ENCODE measurements at regions not wholly inside any gene's neighbourhood (a gene's known extent, or its start where the extent isn't known, plus 50 kb on each side); places are given as distances from the start of the nearest gene placed in this dataset.

DNA sequence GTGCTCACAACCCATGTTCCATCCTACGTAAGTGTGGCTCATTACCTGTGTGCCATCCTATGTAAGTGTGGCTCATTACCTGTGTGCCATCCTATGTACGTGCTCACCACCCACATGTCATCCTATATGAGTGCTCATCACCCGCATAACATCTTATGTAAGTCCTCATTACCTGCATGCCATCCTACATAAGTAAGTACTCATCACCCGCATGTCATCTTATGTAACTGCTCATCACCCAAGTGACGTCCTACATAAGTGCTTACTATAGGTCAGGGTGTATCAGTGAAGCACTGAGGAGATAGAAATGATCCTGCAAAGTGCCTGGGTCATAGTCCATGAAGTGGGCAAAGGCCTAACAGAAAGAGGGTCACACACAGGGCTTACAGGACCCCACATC, 93.1 kb downstream of the AXIN2 start:
- H3K4me2 ChIP-seq (ENCODE audit: low read length), result no peak overlapping the region
- H3K9me3 ChIP-seq (ENCODE audit: insufficient read depth, low read depth, low read length), result no peaks in the 10 kb centered on the region
- H3K4me3 ChIP-seq (ENCODE audit: insufficient read depth, low read depth, low read length), result no peak overlapping the region
- no peak for DNase-seq (ENCODE audit: low read depth)
- H3K4me3 Mint-ChIP-seq (ENCODE audit: unreplicated experiment), result no peak overlapping the region
- no peak for FAIRE-seq
- no peak overlapping the region for H2AFZ ChIP-seq (ENCODE audit: low read depth, low read length)
- H3K27me3 Mint-ChIP-seq (ENCODE audit: low read depth, unreplicated experiment), result peaks cover 44% of the 10 kb centered on the region
- no peaks in the 10 kb centered on the region for H3K4me1 ChIP-seq (ENCODE audit: insufficient read depth, low read length)
- H3K36me3 Mint-ChIP-seq (ENCODE audit: low read depth, unreplicated experiment), result no peaks in the 10 kb centered on the region
- no peaks in the 10 kb centered on the region for H4K20me1 ChIP-seq (ENCODE audit: insufficient read depth, low read length)
- H3K27ac Mint-ChIP-seq (ENCODE audit: unreplicated experiment), result no peak overlapping the region
- H3K9ac ChIP-seq (ENCODE audit: low read length), result no peak overlapping the region
- H3K9me3 Mint-ChIP-seq (ENCODE audit: unreplicated experiment), result peaks cover 4% of the 10 kb centered on the region
- H3K79me2 ChIP-seq (ENCODE audit: insufficient read depth, low read length), result no peaks in the 10 kb centered on the region
- H3K4me1 Mint-ChIP-seq (ENCODE audit: low read depth, unreplicated experiment), result no peaks in the 10 kb centered on the region
- TF ChIP-seq EZH2 (IDR thresholded peaks at IDR 0.05; ENCODE audit: insufficient read depth, low read length), result no peak
- TF ChIP-seq, protein P1, sequence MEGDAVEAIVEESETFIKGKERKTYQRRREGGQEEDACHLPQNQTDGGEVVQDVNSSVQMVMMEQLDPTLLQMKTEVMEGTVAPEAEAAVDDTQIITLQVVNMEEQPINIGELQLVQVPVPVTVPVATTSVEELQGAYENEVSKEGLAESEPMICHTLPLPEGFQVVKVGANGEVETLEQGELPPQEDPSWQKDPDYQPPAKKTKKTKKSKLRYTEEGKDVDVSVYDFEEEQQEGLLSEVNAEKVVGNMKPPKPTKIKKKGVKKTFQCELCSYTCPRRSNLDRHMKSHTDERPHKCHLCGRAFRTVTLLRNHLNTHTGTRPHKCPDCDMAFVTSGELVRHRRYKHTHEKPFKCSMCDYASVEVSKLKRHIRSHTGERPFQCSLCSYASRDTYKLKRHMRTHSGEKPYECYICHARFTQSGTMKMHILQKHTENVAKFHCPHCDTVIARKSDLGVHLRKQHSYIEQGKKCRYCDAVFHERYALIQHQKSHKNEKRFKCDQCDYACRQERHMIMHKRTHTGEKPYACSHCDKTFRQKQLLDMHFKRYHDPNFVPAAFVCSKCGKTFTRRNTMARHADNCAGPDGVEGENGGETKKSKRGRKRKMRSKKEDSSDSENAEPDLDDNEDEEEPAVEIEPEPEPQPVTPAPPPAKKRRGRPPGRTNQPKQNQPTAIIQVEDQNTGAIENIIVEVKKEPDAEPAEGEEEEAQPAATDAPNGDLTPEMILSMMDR (IDR thresholded peaks at IDR 0.05; ENCODE audit: insufficient read depth, low read depth, low read length), result no peak
- H3K36me3 ChIP-seq (ENCODE audit: insufficient read depth, low read length), result no peaks in the 10 kb centered on the region
- H3K27ac ChIP-seq (ENCODE audit: low read depth, low read length), result no peak overlapping the region
- peaks cover 15% of the 10 kb centered on the region for H3K27me3 ChIP-seq (ENCODE audit: insufficient read depth, low read length)

DNA sequence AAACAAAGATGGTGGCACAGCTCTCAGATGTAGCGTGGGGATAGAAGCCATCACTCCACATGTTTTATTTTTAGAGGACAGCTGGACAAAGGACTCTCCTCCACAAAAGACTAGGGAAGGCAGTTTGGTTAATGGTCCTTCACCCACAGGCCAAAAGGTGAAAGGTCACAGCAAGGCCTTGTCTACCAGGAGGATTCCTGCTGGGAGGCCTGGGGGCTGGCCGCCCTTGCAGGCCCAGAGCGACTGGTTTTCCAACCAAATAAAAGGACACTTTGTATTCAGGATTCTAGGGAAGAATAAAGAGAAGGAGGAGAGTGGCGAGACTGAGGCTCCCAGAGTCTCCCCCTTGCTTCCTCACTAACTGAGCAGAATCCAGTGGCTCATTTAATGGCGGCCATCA, 94.3 kb downstream of the AXIN2 start:
- TF ChIP-seq, protein P1 (IDR thresholded peaks at IDR 0.05; ENCODE audit: insufficient read depth, low read depth, low read length), result no peak
- no peak for TF ChIP-seq EZH2 (IDR thresholded peaks at IDR 0.05; ENCODE audit: insufficient read depth, low read length)
- DNase-seq (ENCODE audit: low read depth) (no peak), FAIRE-seq (no peak)
- Histone ChIP-seq H4K20me1 (ENCODE audit: insufficient read depth, low read length) (no peaks in the 10 kb centered on the region), H3K27ac (ENCODE audit: low read depth, low read length) (no peak overlapping the region), H3K9ac (ENCODE audit: low read length) (no peak overlapping the region), H3K4me2 (ENCODE audit: low read length) (no peak overlapping the region), H2AFZ (ENCODE audit: low read depth, low read length) (no peak overlapping the region), H3K4me1 (ENCODE audit: insufficient read depth, low read length) (no peaks in the 10 kb centered on the region), H3K27me3 (ENCODE audit: insufficient read depth, low read length) (peaks cover 8% of the 10 kb centered on the region), H3K9me3 (ENCODE audit: insufficient read depth, low read depth, low read length) (no peaks in the 10 kb centered on the region), H3K4me3 (ENCODE audit: insufficient read depth, low read depth, low read length) (no peak overlapping the region), H3K36me3 (ENCODE audit: insufficient read depth, low read length) (no peaks in the 10 kb centered on the region), H3K79me2 (ENCODE audit: insufficient read depth, low read length) (no peaks in the 10 kb centered on the region)
- H3K9me3 Mint-ChIP-seq (ENCODE audit: unreplicated experiment), result peaks cover 4% of the 10 kb centered on the region
- H3K27ac Mint-ChIP-seq (ENCODE audit: unreplicated experiment), result no peak overlapping the region
- peaks cover 34% of the 10 kb centered on the region for H3K27me3 Mint-ChIP-seq (ENCODE audit: low read depth, unreplicated experiment)
- H3K4me1 Mint-ChIP-seq (ENCODE audit: low read depth, unreplicated experiment), result no peaks in the 10 kb centered on the region
- no peaks in the 10 kb centered on the region for H3K36me3 Mint-ChIP-seq (ENCODE audit: low read depth, unreplicated experiment)
- no peak overlapping the region for H3K4me3 Mint-ChIP-seq (ENCODE audit: unreplicated experiment)

DNA sequence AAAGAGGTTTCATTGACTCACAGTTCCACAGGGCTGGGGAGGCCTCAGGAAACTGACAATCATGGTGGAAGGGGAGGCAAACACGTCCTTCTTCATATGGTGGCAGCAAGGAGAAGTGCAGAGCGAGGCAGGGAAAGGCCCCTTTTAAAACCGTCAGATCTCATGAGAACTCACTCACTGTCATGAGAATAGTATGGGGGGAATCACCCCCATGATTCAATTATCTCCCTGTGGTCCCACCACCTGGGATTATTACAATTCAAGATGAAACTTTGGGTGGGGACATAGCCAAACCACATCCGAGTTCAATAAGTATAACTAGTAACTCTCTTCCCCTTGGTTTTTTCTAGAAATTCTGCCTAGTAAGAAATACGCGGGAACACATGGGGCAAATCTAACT, 94.9 kb downstream of the AXIN2 start:
- peaks cover 6% of the 10 kb centered on the region for H3K27me3 ChIP-seq (ENCODE audit: insufficient read depth, low read length)
- H3K4me2 ChIP-seq (ENCODE audit: low read length), result no peak overlapping the region
- no peak overlapping the region for H3K27ac ChIP-seq (ENCODE audit: low read depth, low read length)
- no peaks in the 10 kb centered on the region for H4K20me1 ChIP-seq (ENCODE audit: insufficient read depth, low read length)
- H3K27me3 Mint-ChIP-seq (ENCODE audit: low read depth, unreplicated experiment), result peaks cover 30% of the 10 kb centered on the region
- H3K4me1 Mint-ChIP-seq (ENCODE audit: low read depth, unreplicated experiment), result no peaks in the 10 kb centered on the region
- H3K9me3 ChIP-seq (ENCODE audit: insufficient read depth, low read depth, low read length), result no peaks in the 10 kb centered on the region
- no peaks in the 10 kb centered on the region for H3K36me3 Mint-ChIP-seq (ENCODE audit: low read depth, unreplicated experiment)
- peaks cover 4% of the 10 kb centered on the region for H3K9me3 Mint-ChIP-seq (ENCODE audit: unreplicated experiment)
- no peak overlapping the region for H3K4me3 Mint-ChIP-seq (ENCODE audit: unreplicated experiment)
- H2AFZ ChIP-seq (ENCODE audit: low read depth, low read length), result no peak overlapping the region
- no peaks in the 10 kb centered on the region for H3K36me3 ChIP-seq (ENCODE audit: insufficient read depth, low read length)
- H3K4me1 ChIP-seq (ENCODE audit: insufficient read depth, low read length), result no peaks in the 10 kb centered on the region
- FAIRE-seq (no peak), DNase-seq (ENCODE audit: low read depth) (no peak)
- TF ChIP-seq, protein P1 (IDR thresholded peaks at IDR 0.05; ENCODE audit: insufficient read depth, low read depth, low read length), result no peak
- no peak for TF ChIP-seq EZH2 (IDR thresholded peaks at IDR 0.05; ENCODE audit: insufficient read depth, low read length)
- no peak overlapping the region for H3K4me3 ChIP-seq (ENCODE audit: insufficient read depth, low read depth, low read length)
- H3K27ac Mint-ChIP-seq (ENCODE audit: unreplicated experiment), result no peak overlapping the region
- no peaks in the 10 kb centered on the region for H3K79me2 ChIP-seq (ENCODE audit: insufficient read depth, low read length)
- no peak overlapping the region for H3K9ac ChIP-seq (ENCODE audit: low read length)

Measured in astrocyte (in vitro differentiated cells and primary cell).